ENCODE measurements at regions not wholly inside any gene's neighbourhood (a gene's known extent, or its start where the extent isn't known, plus 50 kb on each side); places are given as distances from the start of the nearest gene placed in this dataset.

DNA sequence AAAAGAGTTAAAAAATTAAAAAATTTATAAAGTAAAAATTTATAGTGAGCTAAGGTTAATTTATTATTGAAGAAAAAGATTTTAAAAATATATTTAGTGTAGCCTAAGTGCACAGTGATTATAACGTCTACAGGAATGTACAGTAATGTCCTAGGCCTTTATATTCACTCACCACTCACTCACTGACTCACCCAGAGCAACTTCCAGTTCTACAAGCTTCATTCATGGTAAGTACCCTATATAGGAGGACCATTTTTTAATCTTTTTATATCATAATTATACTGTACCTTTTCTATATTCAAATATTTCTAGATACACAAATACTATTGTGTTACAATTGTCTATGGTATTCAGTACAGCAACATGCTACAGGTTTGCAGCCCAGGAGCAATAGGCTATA, 1623.2 kb downstream of the RPA4 start:
- DNase-seq (no peak), ATAC-seq (no peak)
- intact Hi-C loops (cut with DNase I, micrococcal nuclease) = no loop called here
- Histone ChIP-seq H3K4me3 (no peak overlapping the region), H3K9me3 (no peaks in the 10 kb centered on the region), H3K36me3 (ENCODE audit: low read depth) (no peaks in the 10 kb centered on the region), H3K4me1 (ENCODE audit: low read depth) (no peaks in the 10 kb centered on the region)
- TF ChIP-seq CTCF (IDR thresholded peaks at IDR 0.05) = no peak

DNA sequence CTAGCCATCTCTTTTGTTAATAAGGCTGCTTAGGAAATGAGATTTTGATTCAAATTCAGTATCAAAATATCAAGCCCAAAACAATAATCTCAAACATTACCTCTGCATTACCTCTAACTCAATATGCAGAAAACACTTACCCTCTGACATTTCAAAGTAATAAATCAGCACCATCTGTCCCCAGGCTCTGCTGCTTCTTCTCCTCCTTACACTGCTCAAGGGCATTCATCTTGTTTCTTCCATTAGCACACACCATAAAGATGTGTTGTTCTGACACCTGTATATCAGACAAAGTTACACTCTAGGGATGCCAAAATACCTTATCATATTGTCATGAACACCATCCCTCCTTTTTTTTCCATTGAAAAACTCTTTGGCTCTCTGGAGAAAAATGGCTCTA, 1630.3 kb downstream of the RPA4 start:
- no peaks in the 10 kb centered on the region for H3K36me3 ChIP-seq (ENCODE audit: low read depth)
- ATAC-seq (no peak), DNase-seq (no peak)
- no peaks in the 10 kb centered on the region for H3K9me3 ChIP-seq
- no peaks in the 10 kb centered on the region for H3K4me1 ChIP-seq (ENCODE audit: low read depth)
- H3K4me3 ChIP-seq = no peak overlapping the region
- no peak for TF ChIP-seq CTCF (IDR thresholded peaks at IDR 0.05)
- intact Hi-C loops (cut with DNase I, micrococcal nuclease) = no loop called here

GRCh38 chrX:98516120-98516519, 1632.4 kb downstream of the RPA4 start:
- Histone ChIP-seq H3K4me1 (ENCODE audit: low read depth) (no peaks in the 10 kb centered on the region), H3K4me3 (no peak overlapping the region), H3K9me3 (no peaks in the 10 kb centered on the region), H3K36me3 (ENCODE audit: low read depth) (no peaks in the 10 kb centered on the region)
- DNase-seq (no peak), ATAC-seq (no peak)
- TF ChIP-seq CTCF (IDR thresholded peaks at IDR 0.05) = no peak
- intact Hi-C loops (cut with DNase I, micrococcal nuclease) = no loop called here

DNA sequence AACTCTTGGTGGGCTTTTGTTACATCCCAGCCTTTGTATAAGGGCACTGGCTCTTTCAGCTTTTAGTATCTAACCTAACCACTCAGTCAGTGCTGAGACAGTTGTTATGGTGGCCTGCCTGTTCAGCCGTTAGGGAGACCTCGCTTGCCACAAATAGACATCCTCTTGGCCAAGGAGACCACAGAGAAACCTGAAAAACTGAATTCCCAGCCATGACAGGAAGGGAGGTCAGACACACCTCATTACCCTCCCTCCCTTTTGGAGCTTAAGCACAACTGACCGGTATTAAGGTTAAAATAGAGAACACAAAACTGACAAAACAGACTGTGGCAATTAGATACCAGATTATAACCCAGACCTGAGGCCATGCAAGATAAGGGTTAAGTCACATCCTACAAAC, 1639.3 kb downstream of the RPA4 start:
- no peaks in the 10 kb centered on the region for H3K9me3 ChIP-seq
- no peak for ATAC-seq
- intact Hi-C loops (cut with DNase I, micrococcal nuclease) = no loop called here

DNA sequence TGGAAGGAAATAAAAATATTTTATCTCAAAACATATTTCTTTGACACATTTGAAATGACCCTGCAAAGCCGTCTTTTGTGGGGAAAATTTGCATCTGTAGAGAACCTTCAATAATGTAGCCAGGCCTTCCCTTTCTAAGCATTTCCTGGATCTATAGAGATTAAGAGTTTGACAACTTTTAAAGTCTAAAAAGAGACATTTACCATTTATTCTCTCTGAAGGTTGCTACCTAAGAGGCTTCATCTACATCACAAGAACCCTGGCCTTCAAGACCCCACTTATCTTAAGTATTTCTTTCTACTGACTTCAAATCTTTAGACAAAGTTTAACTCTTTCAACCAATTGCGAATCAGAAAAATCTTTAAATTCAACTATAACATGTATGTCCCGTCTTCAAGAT, 1639.8 kb downstream of the RPA4 start:
- DNase-seq (no peak), ATAC-seq (no peak)
- no peaks in the 10 kb centered on the region for H3K36me3 ChIP-seq (ENCODE audit: low read depth)
- H3K9me3 ChIP-seq = no peaks in the 10 kb centered on the region
- no peak overlapping the region for H3K4me3 ChIP-seq
- TF ChIP-seq CTCF (IDR thresholded peaks at IDR 0.05) = no peak
- intact Hi-C loops (cut with DNase I, micrococcal nuclease) = no loop called here
- H3K4me1 ChIP-seq (ENCODE audit: low read depth) = no peaks in the 10 kb centered on the region

More for the DNA sequence above, 1639.3 kb downstream of the RPA4 start:
- no peaks in the 10 kb centered on the region for H3K4me1 ChIP-seq (ENCODE audit: low read depth)
- no peak overlapping the region for H3K4me3 ChIP-seq
- H3K36me3 ChIP-seq (ENCODE audit: low read depth) = no peaks in the 10 kb centered on the region
- no peak for TF ChIP-seq CTCF (IDR thresholded peaks at IDR 0.05)
- no peak for DNase-seq

DNA sequence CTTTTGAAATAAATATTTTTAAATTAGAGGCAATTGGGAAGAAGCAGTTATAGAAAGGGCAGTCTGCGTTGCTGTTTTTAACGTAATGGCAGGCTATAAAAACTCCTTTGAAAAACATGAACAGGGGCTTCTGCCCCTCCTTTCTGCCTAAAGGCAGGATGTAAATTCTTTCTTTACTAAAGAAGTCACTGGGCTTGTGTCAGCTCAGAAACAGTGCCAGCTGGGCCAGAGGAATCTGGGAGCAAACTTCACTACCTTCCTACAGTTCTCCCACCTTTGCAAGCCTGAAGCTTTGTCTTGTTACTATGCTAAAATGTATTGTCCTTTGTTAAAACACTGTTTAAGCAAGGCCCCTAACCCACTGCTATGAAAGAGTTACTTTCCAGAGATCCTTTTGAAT, 1664.8 kb downstream of the RPA4 start:
- H3K4me1 ChIP-seq (ENCODE audit: low read depth) = no peaks in the 10 kb centered on the region
- H3K36me3 ChIP-seq (ENCODE audit: low read depth) = no peaks in the 10 kb centered on the region
- ATAC-seq (no peak), DNase-seq (no peak)
- H3K4me3 ChIP-seq = no peak overlapping the region
- intact Hi-C loops (cut with DNase I, micrococcal nuclease) = no loop called here
- H3K9me3 ChIP-seq = no peaks in the 10 kb centered on the region
- no peak for TF ChIP-seq CTCF (IDR thresholded peaks at IDR 0.05)
